ENCODE measurements at regions not wholly inside any gene's neighbourhood (a gene's known extent, or its start where the extent isn't known, plus 50 kb on each side); places are given as distances from the start of the nearest gene placed in this dataset.
A peak's percentile ranks its signal among the peaks of the same experiment; 100 is the strongest.

GRCh38 chr5:162209005-162209605 is 141.5 kb downstream of the GABRG2 start:
- POLR2A ChIA-PET = no interaction called here
- H3K9me2 ChIP-seq = no peaks in the 10 kb centered on the region
- TF ChIP-seq CTCF (IDR thresholded peaks at IDR 0.05) = peak; percentile 52
- peak; percentile 50 for TF ChIP-seq RAD21 (IDR thresholded peaks at IDR 0.05; ENCODE audit: low read length)
- no peak for TF ChIP-seq TCF12 (IDR thresholded peaks at IDR 0.05)
- no peak for TF ChIP-seq FOXM1 (IDR thresholded peaks at IDR 0.05; ENCODE audit: low read depth)
- peak; percentile 45; the same call in 1 of the 2 replicates for TF ChIP-seq SMC3 (IDR thresholded peaks at IDR 0.05; ENCODE audit: low read depth, low read length)
- H3K9ac ChIP-seq = no peak overlapping the region
- H3K4me2 ChIP-seq = no peak overlapping the region
- WGBS (ENCODE audit: low lambda C conversion rate) = 6% methylated on average over 4 of the region's 5 CpGs
- CTCF ChIA-PET = interaction anchor here (0.6 to 3.7 kb wide), 22 partner anchors 8 to 1608 kb away, joined by 3 to 37 read pairs (median 4); no protein-coding TSS in a partner anchor
- H3K4me1 ChIP-seq (ENCODE audit: control insufficient read depth in 1 of 2, insufficient read depth in 2 of 2, low read depth in 1 of 2, low read length in 1 of 2) = no peaks in the 10 kb centered on the region
- DNase-seq = peak; percentile 42
- H3K27ac ChIP-seq (ENCODE audit: low read depth in 2 of 2, low read length in 1 of 2) = no peak overlapping the region
- H3K36me3 ChIP-seq (replicated peaks in 1 of 2; ENCODE audit: control insufficient read depth in 1 of 2, insufficient read depth in 2 of 2, low read length in 1 of 2) = no peaks in the 10 kb centered on the region
- no peaks in the 10 kb centered on the region for H4K20me1 ChIP-seq (ENCODE audit: insufficient read depth)
- no peaks in the 10 kb centered on the region for H3K9me3 ChIP-seq
- H3K79me2 ChIP-seq (ENCODE audit: insufficient read depth) = no peaks in the 10 kb centered on the region
- H3K4me3 ChIP-seq (ENCODE audit: low read depth in 2 of 2, low read length in 1 of 2) = peak overlapping the region in 1 of 2 experiments; percentile 43; a peak in 1 of 4 replicates
- H3F3A ChIP-seq (replicated peaks; ENCODE audit: insufficient read depth) = no peaks in the 10 kb centered on the region
- no peaks in the 10 kb centered on the region for H3K27me3 ChIP-seq (ENCODE audit: insufficient read depth)
- H2AFZ ChIP-seq (ENCODE audit: low read depth) = no peak overlapping the region

- ChIA-PET POLR2A (no interaction called here), CTCF (no interaction called here)
- DNase-seq = no peak
- H3K4me3 ChIP-seq (ENCODE audit: low read depth in 2 of 2, low read length in 1 of 2) = no peak overlapping the region
- no peak overlapping the region for H3K4me2 ChIP-seq
- no peaks in the 10 kb centered on the region for H3K9me3 ChIP-seq
- H3K27me3 ChIP-seq (ENCODE audit: insufficient read depth) = no peaks in the 10 kb centered on the region
- TF ChIP-seq ZBTB33 (IDR thresholded peaks at IDR 0.05; ENCODE audit: borderline replicate concordance, low read depth) (no peak), REST (IDR thresholded peaks at IDR 0.05; ENCODE audit: low read depth, low read length) (no peak), PBX3 (IDR thresholded peaks at IDR 0.05) (no peak), GABPA (IDR thresholded peaks at IDR 0.05; ENCODE audit: low read depth) (no peak), SIN3A (IDR thresholded peaks at IDR 0.05; ENCODE audit: borderline replicate concordance, low read depth, low read length) (no peak), CHD2 (IDR thresholded peaks at IDR 0.05; ENCODE audit: low read length, partially characterized antibody) (no peak)
- H2AFZ ChIP-seq (ENCODE audit: low read depth) = no peak overlapping the region
- H3K4me1 ChIP-seq (ENCODE audit: control insufficient read depth in 1 of 2, insufficient read depth in 2 of 2, low read depth in 1 of 2, low read length in 1 of 2) = no peaks in the 10 kb centered on the region
- H4K20me1 ChIP-seq (ENCODE audit: insufficient read depth) = no peaks in the 10 kb centered on the region
- H3K79me2 ChIP-seq (ENCODE audit: insufficient read depth) = no peaks in the 10 kb centered on the region
- 3% methylated on average over 2 of the region's 2 CpGs for WGBS (ENCODE audit: low lambda C conversion rate)
- no peaks in the 10 kb centered on the region for H3K9me2 ChIP-seq
- H3K9ac ChIP-seq = no peak overlapping the region
- no peaks in the 10 kb centered on the region for H3F3A ChIP-seq (replicated peaks; ENCODE audit: insufficient read depth)
- H3K36me3 ChIP-seq (replicated peaks in 1 of 2; ENCODE audit: control insufficient read depth in 1 of 2, insufficient read depth in 2 of 2, low read length in 1 of 2) = no peaks in the 10 kb centered on the region
- no peak overlapping the region for H3K27ac ChIP-seq (ENCODE audit: low read depth in 2 of 2, low read length in 1 of 2)
Observed at GRCh38 chr5:162214551-162214950, 147.0 kb downstream of the GABRG2 start.

Data from SK-N-SH (cell line).